HL-60 (cell line): ENCODE measurements at regions not wholly inside any gene's neighbourhood (a gene's known extent, or its start where the extent isn't known, plus 50 kb on each side); places are given as distances from the start of the nearest gene placed in this dataset.

Experiments
- CTCF ChIP-seq: IDR thresholded peaks from one replicate; pipeline ENCODE4 v1.5.1; 2011; ENCODE audit warnings: low read length, control low read depth, inconsistent platforms; ENCODE audit not compliant: insufficient read depth
- GABPA ChIP-seq: IDR thresholded peaks from 2 replicates; pipeline ENCODE4 v1.6.1; 2012; ENCODE audit warnings: low read depth
- POLR2AphosphoS5 ChIP-seq: IDR thresholded peaks from 2 replicates; pipeline ENCODE4 v1.6.1; 2012; ENCODE audit warnings: low read depth
- REST ChIP-seq: IDR thresholded peaks from 2 replicates; pipeline ENCODE4 v1.6.1; 2012; ENCODE audit warnings: low read depth; ENCODE audit not compliant: insufficient replicate concordance
- SPI1 ChIP-seq: IDR thresholded peaks from 2 replicates; pipeline ENCODE4 v1.6.1; 2012; ENCODE audit warnings: low read depth, mild to moderate bottlenecking, borderline replicate concordance

- TF ChIP-seq CTCF (no peak), GABPA (no peak), POLR2AphosphoS5 (no peak), REST (no peak), SPI1 (no peak)
Observed at GRCh38 chr11:116665523-116665922, 107.3 kb downstream of the BUD13 start.
